ENCODE measurements at regions not wholly inside any gene's neighbourhood (a gene's known extent, or its start where the extent isn't known, plus 50 kb on each side); places are given as distances from the start of the nearest gene placed in this dataset.

DNA sequence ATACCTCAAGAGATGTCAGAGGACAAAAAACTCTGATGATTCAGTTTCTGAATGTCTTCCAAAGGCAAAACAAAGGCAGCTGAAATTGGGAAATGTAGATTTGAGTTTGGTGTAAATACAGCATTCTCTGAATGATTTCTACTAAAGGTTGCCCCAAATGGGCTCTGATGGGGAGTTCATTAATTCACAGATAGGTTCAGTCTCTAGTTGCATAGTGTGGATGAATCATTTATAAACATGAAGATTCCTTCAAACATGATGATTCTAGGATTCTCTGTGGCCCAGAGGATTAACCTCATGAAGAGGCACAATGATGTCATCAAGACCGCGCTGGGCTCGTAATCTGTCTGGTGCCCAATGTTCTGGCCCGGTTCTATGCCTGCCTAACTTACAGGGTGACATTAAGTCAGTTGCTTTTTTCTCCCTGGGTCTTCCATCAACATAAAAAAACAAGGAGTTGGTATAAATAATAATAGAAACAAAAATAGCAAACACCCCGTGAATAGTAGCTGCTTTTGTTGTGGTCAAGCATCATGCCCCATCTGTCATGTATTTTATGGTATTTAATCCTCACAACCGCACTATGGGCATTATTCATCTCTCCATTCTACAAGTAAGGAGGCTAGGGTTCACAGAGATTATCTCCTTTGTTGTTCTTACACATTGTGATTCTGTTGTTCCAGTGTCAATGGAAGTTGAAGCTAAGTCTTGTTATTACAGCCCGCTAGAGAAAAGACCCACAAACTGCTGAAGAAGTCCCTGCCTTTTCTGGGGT, 509.6 kb upstream of the USP24 start:
- no peak for DNase-seq

DNA sequence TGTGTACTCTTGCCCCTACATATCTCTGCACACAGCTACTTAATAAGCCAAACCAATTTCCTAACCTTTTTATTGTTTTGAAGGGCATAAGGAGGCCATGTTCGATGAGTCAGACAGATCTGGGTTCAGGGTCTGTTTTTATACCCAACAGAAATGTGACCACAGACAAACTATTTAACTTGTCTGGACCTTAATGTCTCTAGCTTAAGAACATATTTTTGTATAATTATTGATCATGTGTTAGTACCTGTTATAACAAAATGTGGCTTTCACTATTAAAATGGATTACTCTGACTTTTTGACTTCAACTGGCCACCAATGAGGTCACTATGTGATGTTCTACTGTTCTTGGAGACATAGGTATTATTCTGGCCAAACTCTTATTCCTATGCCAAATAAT, 507.8 kb upstream of the USP24 start:
- DNase-seq = no peak

DNA sequence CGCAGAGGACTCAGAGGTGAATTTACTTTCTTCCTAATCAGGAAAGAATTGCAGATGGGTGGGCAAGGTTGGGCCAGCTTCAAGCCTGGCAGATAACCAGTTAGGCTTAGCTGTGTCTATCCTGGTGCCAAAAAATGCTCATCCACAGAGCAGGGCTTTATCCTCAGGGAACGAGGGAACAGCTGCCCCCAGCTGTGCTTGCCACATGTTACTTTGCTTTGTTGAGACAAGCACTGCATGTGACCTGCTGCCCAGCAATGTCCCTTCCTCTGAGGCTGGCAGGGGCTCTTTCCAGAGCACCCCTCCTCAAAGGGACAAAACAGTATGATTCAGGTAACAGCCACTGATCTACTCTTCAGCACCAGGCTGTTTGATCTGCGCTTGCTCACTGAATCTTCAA, 505.1 kb upstream of the USP24 start:
- no peak for DNase-seq

DNA sequence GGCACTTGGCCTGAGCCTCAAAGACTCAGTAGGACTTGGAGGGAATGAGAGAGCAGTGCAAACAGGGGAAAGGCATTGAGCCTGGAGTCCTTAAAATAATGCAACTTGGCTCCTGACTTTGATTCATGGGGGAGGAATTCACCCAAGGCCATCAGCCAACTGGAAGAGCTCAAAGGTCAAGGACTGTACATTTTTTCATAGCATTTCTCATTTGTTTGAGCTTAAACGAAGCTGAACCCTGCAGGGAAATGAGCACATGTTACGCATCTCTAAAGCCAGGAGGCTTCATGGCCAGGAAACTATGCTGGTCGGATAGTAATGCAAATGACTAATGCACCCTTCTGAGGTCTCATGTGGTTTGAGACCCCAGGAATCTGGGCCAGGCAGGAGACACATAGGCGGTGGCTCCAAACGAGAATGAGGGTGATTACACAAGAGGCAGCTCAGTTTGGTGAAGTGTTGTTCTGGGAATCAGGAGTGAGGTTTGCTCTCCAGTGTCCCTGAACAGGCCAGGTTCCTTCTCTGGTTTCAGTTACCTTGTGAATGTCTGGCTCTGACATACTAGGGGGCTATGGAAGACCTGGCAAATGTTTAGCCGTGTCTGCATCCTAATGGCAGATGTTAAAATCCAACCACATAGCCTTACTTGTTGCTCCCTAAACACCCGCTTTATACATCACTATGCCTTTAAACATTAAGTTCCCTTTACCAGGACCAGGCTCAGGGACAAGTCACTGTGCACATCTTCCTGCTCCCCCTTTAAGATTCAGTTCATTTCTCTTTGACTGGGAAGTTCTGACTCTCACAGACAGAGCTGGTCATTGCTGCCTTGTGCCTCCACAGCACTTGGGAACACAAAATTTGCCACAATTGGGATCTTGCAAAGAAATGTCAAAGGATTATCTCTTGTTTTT, 503.9 kb upstream of the USP24 start:
- no peak for DNase-seq

DNA sequence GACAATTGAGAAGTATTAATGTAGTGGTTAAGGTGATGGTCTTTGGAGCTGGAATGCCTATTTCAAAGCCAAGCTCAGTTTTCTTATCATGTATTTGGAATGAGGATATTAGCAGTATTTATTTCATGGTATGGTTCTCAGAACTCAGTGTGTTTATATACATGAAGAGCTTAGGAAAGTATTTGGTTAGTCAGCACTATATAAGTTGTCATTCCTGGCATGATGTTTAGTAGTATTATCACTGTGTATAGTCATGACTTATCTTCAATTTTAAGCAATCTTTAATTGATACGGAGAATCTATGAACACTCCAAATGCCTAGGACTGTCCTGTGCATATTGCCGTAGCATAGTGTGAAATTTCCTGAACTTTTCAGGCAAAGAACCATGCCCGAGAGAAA, 501.9 kb upstream of the USP24 start:
- DNase-seq = no peak

DNA sequence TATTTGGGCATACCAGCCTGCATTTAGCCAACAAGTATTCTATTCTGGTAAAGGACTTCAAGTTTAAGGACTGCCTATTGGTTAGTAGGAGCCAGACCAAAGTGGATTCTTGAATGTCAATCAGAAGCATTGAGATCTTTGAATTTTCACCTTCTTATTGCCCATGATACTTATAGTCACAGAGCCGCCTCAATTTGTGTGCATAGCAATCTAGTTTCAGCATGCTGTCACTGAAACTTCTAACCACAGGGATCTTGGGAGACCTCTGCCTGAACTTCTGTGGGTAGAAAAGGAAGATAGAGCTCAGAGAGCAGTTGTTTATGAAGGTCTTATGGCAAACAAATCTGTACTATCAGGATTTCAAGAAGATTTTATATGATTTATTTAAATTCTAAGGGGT, 501.4 kb upstream of the USP24 start:
- no peak for DNase-seq

DNA sequence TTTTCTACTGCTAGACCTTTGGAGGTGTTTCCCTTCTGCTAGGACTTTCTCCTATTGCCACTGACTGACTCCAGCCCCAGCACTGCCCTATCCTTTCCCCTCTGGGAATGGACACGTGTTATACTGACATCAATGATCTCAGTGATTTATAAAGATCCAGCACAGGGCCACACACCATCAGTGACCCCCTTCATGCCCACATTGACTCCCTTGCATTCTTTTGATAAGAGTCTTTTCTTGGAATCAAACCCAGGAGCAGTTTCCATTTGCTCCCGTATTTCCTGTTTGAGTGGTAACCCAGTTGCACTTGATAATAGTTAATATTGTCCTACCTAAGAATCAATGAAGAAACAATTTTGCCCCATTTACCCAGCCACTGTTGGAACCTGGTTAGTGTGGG, 501.0 kb upstream of the USP24 start:
- no peak for DNase-seq

DNA sequence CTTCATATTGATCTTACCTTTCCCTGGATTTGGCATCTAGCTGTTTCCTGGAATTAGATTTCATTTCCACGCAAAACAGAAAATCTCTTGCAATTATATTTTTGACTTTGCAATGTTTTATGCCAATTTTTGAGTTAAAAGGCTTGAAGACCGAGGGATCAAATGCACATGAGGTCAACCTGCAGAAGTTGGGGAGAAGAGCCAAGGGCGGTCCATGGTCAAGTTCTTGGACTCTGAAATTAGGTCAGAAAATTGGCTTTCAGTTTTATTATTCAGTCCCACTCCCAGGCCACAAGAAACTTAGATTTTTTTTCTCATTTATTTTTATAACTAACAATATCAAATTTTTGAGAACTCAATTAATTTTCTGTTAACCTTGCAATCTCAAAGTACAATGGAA, 499.1 kb upstream of the USP24 start:
- no peak for DNase-seq

DNA sequence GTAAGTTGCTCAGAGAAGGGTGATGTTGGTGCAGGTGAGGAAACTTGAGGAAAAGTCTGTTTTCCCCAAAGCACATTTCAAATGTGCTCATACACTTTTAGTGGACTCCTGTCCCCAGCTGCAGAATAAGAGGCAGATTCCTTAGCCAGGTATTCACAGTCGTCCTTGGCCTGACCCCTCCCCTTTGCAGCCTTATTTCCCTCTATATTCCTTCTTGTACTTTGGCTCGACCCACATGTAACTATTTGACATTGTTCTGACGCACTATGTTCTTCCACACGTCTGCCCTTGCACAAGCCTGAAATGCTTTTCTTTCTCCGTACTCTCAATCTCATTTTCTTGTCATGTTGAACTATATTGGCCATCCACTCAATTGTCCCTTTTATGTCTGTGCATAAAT, 498.4 kb upstream of the USP24 start:
- DNase-seq = no peak

DNA sequence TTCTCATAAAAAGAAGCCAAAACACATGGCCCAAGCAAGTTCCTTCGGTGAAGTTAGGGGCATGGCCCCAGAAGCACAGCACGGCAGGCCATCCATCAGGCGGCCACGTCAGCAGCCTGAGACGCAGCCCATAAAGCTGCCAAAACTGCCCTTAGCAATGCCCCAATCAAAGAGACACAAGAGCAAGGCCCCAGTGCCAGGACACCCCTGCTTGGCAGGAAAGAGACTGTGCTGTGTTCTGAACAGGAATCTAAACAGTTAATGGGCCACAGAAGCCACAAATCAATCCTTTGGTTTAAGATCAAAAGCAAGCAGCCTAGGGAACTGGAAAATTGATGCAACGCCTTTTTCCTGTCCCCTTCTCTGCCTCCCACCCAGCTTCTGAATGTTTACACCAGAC, 497.0 kb upstream of the USP24 start:
- no peak for DNase-seq

DNA sequence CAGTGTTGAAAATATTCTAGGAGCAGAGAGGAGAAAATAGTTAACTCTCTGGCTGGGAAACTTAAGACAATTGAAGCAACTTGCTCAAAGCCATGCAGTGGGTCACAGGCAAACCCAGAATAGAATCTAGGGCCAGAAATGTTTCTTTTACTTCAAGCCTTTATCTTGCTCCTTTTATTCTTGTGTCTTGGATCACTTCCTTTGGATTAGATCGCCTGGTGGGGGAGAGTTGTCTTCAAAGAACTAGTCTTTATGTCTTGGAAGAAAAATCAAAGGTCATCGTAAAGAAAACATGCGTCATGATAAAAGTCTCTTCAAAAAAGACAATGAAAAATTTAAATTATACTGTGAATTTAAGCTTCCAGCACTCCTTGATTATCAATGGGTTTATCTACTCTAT, 493.6 kb upstream of the USP24 start:
- no peak for DNase-seq

DNA sequence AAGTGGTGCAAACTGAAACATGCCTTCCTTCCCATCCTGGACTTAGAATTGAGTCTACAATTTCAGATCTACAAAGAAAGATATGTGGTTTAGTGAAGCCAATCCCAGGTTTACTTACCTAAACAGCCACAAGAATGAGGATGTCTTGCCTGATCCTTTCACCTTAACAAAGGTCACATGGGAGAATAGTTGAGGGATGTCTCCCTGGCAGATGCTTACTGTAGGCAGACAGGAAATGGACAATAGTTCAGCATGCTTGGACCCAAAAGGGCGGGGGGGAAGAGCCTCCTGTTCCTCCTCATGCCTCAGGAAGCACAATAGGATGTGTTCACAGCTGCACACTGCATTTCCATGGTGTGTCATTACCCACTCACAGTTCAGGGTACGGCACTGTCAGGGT, 492.7 kb upstream of the USP24 start:
- no peak for DNase-seq

DNA sequence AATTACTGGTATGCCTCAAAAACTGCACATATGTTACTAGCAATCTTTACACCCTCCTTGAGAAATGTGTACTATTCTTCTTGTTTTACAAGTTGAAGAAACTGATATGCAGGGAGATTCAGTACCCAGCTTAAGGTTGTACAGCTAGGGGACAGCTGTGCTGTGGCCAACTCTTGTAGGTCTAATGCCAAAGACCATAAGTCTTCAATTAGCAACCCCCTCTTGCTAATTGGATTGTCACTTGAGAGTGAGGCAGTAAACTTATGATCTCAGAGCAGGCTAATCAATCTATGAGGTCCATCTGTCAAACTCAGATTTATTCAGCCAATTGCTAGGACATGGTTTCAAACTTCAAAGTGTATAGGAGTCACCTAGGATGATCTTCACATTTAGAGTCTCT, 492.0 kb upstream of the USP24 start:
- no peak for DNase-seq

DNA sequence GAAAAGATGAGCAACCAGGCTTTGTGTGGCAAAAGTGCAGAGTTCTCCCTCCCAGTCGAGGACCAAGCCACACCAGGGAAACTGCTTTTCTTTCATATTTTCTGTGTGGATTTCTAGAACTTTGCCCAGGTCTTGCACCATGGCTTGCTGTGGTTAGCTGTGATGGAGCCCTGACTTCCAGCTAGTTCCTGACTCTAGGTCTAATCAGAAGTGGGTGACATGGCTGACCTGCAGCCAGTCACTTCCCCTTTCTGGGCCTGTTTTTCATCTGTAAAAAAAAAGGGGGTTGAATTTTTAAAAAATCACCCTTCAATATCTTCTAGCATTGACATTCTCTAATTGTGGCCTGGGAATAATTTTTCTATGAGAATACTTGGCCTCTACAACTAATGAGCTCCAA, 491.2 kb upstream of the USP24 start:
- DNase-seq = no peak

DNA sequence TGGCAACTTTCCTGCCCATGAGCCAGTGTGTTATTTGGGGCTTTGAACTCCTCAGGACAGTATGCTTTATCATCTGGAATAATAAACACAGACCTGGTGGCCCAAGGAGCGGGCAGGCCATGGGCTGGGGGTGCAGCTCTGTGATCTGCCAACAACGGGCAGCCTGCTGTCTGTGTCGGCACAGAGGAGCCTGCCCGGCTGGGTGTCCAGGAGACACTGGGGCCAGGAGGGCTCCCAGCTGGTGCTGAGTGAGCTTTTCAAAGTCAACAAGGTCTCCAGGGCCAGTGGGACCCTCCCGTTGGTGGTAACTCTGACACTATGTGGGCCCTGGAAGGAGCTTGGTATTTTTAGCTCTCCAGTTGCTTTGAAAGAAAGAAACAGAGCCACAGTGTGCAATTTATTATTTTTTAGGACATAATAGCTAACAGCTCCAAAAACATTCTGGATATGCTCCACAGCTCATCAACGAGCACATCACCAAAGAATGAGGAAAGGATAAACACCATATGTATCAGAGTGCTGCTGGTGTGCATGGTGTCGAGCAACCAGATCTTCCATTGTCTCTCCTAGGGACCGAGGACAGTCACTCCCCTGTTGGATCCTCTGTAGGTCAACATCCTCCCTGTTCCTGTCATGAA, 488.7 kb upstream of the USP24 start:
- DNase-seq = no peak

DNA sequence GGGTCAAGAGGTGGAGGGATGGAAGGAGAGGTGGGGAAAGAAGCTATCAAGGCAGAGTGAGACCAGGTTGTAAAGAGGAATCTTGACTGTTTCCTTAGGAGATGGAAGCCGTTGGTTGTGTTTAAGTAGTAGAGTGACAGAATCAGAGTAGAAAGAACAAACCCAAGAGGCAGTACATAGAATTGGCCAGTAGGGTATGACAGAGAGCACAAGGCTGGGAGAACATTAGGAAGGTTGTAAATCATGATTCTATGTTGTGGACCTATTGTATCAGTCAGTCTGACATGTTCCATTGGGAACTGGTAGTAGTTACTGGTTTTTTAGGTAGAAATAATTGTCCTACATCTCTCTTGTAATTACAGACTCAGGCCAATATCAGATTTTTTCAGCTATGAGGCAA, 486.9 kb upstream of the USP24 start:
- no peak for DNase-seq

DNA sequence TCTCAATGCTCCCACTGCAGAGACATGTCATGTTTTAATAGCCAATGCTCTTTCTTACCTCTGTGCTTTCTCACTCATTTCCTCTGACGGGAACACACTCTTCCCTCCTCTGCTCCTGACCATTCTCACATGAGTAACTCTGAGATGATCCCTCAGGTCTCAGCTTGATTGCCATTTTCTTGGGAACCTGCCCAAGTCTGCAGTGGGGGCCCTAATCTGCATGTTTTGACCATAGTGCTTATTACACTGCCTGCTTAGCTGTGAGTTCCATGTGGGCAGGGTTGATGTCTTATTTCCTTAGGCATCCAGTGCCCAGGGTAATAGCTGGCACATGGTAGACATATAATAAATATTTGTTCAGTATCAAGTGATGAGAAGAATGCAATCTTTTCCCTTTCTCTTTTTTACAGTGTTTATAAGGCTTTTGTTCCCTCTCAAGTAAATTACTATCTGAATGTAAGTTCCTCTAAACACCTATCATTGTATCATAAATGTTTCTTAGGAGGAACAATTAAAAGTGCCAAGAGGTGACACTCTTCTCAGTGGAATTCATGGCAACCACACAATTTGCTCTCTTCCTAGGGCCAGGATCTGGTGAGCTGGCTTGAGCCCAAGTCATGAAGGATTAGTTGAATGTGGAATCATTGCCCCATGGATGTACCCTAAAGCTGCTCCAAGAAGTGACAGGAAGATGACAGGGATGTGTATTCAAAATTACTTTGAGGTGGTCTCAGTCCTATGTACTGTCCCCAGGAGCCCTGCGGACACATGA, 485.4 kb upstream of the USP24 start:
- no peak for DNase-seq

DNA sequence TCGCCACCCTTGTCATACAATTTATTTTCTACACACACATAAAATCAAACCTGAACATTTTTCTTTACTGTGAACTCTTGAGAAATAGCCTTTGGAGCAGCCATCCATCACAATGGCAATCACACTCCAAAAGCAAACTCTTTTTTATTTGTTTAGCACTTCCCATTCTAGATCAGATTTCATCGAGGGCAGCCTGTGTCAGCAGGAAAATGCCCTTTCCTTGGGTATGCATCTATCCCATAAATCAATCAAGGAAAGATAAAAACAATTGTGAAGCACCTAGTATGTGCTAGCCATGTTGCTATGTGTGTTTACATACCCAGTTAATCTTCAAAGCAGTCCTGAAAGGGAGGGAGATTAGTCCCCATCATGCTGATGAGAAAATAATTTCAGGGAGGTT, 484.1 kb upstream of the USP24 start:
- DNase-seq = no peak

DNA sequence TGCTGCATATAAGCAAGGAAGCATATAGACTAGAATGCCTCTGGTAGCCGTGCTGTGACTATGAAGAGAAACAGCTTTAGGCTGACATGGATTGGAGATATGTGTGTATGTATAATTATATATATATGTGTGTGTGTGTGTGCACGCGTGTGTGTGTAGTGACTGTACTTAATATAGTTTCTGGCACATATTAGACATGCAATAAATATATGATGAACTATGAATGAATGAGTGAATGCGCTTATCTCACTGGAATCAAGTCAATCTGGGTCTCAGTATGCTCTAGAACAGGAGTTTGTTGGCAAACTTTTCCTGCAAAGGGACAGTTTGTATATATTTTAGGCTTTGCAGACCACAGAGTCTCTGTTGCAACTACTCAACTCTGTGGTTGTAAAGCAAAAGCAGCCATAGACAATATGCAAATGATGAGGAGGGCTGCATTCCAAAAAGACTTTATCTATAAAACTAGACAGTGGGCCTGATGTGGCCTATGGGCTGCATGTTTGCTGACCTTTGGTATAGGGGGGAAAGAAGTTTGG, 482.9 kb upstream of the USP24 start:
- DNase-seq = no peak

DNA sequence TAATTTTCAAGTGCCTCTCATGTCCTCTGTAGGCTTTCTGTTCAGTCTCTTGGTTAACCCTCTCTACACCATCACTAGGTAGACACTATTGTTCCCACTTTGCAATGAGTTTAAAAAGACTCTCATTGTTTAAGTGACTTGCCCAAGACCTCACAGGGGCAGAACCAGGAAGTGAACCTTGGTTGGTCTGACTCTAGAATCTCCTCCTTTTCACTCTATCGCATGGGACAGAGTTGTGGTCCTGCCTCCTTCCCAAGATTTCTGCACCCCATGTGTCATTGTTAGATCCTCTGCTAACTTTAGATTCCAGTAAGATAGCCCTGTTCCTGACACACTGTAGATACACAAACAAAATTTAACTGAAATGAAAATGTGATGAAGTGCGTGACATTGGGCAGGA, 481.7 kb upstream of the USP24 start:
- DNase-seq = no peak

DNA sequence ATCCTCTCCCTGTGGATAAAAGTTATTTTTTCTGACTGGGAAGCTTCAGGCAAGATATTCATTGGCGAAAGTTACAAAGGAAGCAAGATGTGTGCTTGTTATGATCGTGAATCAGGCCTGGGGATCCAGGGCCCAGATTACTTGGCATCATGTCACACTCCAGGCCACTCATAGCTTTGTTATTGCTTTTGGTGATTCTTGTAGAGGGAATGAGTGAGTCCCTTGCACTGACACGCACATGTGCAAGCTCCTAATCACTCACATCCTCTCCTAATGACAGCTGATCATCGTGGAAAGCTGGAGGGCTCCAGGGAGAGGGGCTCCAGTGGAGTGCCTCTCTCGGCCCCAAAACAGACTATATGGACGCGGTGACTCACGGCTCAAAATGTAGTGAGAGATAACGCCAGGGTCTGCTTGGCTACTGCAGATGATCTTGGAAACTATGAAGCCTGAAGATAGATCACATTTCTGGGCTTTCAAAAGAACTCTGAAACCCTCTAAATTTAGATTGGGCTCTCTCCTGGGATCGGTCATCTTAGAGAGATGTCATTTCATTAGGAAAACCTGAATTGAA, 481.1 kb upstream of the USP24 start:
- no peak for DNase-seq

DNA sequence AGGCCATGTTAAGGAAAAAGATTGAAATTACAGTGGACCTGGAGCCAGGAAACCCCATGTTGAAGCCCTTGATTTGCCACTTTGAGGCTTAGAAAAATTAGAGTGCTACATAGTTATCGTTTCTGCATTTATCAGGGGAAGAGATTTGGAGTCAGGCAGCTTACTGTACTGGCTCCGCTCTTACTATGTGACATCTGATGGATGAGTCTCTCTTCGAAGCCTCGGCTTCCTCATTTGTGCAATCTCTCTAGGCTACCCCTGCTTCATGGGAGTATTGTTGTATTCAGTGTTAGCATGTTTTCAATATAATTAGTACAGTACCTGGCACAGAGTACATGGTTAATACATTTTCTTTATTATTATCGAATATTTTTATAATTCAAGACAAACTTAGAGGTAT, 480.4 kb upstream of the USP24 start:
- no peak for DNase-seq

DNA sequence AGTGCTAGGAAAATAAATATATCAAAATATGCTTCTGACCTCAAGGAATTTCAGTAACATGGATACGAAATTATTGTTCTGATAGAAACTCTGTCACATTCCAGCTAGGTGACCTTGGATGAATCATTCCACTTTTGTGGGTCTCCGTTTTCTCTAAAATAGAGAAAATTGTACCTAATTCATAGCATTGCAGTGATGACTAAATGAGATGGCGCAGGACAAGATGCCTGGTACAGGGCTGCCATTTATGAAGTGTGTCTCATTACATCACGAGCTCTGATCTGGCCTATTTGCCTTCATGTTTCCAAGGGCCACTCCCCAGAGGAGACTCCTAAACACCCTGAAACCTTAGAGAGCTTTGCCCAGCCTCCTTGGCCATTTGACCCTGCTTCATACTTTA, 480.0 kb upstream of the USP24 start:
- DNase-seq = no peak
